ENCODE measurements at regions not wholly inside any gene's neighbourhood (a gene's known extent, or its start where the extent isn't known, plus 50 kb on each side); places are given as distances from the start of the nearest gene placed in this dataset.

GRCh38 chr13:33535061-33535460, 249.5 kb upstream of the STARD13 start (continued):
- no peak for TF ChIP-seq CREM (CRISPR knock-in tag; IDR thresholded peaks at IDR 0.05)
- TF ChIP-seq NFYB (CRISPR knock-in tag; conservative IDR thresholded peaks at IDR 0.05; ENCODE audit: low read depth), result no peak
- no peak for TF ChIP-seq SMAD3 (CRISPR knock-in tag; IDR thresholded peaks at IDR 0.05; ENCODE audit: borderline replicate concordance)
- TF ChIP-seq OVOL2 (CRISPR knock-in tag; IDR thresholded peaks at IDR 0.05; ENCODE audit: borderline replicate concordance), result no peak
- TF ChIP-seq AR (CRISPR knock-in tag; IDR thresholded peaks at IDR 0.05), result no peak
- TF ChIP-seq CREB1 (CRISPR knock-in tag; IDR thresholded peaks at IDR 0.05), result no peak
- TF ChIP-seq ZNF396 (CRISPR knock-in tag; IDR thresholded peaks at IDR 0.05; ENCODE audit: borderline replicate concordance), result no peak
- TF ChIP-seq, protein P1, sequence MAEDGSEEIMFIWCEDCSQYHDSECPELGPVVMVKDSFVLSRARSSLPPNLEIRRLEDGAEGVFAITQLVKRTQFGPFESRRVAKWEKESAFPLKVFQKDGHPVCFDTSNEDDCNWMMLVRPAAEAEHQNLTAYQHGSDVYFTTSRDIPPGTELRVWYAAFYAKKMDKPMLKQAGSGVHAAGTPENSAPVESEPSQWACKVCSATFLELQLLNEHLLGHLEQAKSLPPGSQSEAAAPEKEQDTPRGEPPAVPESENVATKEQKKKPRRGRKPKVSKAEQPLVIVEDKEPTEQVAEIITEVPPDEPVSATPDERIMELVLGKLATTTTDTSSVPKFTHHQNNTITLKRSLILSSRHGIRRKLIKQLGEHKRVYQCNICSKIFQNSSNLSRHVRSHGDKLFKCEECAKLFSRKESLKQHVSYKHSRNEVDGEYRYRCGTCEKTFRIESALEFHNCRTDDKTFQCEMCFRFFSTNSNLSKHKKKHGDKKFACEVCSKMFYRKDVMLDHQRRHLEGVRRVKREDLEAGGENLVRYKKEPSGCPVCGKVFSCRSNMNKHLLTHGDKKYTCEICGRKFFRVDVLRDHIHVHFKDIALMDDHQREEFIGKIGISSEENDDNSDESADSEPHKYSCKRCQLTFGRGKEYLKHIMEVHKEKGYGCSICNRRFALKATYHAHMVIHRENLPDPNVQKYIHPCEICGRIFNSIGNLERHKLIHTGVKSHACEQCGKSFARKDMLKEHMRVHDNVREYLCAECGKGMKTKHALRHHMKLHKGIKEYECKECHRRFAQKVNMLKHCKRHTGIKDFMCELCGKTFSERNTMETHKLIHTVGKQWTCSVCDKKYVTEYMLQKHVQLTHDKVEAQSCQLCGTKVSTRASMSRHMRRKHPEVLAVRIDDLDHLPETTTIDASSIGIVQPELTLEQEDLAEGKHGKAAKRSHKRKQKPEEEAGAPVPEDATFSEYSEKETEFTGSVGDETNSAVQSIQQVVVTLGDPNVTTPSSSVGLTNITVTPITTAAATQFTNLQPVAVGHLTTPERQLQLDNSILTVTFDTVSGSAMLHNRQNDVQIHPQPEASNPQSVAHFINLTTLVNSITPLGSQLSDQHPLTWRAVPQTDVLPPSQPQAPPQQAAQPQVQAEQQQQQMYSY (CRISPR knock-in tag; IDR thresholded peaks at IDR 0.05), result no peak

GRCh38 chr13:33536601-33537000, 251.0 kb upstream of the STARD13 start:
- ATAC-seq, result no peak
- Mint-ChIP-seq H3K9me3 (no peaks in the 10 kb centered on the region), H3K27me3 (ENCODE audit: low read depth) (no peaks in the 10 kb centered on the region), H3K27ac (no peak overlapping the region), H3K36me3 (no peaks in the 10 kb centered on the region), H3K4me1 (peaks cover 26% of the 10 kb centered on the region), H3K4me3 (no peak overlapping the region)
- ChIA-PET CTCF (no interaction called here), POLR2A (no interaction called here)
- DNase-seq (ENCODE audit: low spot score), result no peak
- TF ChIP-seq RELA (CRISPR knock-in tag; IDR thresholded peaks at IDR 0.05; ENCODE audit: borderline replicate concordance), result no peak
- no peak for TF ChIP-seq IRF2 (CRISPR knock-in tag; IDR thresholded peaks at IDR 0.05; ENCODE audit: borderline replicate concordance, low read depth)
- TF ChIP-seq NFE2L1 (CRISPR knock-in tag; IDR thresholded peaks at IDR 0.05), result no peak
- TF ChIP-seq, protein P2, sequence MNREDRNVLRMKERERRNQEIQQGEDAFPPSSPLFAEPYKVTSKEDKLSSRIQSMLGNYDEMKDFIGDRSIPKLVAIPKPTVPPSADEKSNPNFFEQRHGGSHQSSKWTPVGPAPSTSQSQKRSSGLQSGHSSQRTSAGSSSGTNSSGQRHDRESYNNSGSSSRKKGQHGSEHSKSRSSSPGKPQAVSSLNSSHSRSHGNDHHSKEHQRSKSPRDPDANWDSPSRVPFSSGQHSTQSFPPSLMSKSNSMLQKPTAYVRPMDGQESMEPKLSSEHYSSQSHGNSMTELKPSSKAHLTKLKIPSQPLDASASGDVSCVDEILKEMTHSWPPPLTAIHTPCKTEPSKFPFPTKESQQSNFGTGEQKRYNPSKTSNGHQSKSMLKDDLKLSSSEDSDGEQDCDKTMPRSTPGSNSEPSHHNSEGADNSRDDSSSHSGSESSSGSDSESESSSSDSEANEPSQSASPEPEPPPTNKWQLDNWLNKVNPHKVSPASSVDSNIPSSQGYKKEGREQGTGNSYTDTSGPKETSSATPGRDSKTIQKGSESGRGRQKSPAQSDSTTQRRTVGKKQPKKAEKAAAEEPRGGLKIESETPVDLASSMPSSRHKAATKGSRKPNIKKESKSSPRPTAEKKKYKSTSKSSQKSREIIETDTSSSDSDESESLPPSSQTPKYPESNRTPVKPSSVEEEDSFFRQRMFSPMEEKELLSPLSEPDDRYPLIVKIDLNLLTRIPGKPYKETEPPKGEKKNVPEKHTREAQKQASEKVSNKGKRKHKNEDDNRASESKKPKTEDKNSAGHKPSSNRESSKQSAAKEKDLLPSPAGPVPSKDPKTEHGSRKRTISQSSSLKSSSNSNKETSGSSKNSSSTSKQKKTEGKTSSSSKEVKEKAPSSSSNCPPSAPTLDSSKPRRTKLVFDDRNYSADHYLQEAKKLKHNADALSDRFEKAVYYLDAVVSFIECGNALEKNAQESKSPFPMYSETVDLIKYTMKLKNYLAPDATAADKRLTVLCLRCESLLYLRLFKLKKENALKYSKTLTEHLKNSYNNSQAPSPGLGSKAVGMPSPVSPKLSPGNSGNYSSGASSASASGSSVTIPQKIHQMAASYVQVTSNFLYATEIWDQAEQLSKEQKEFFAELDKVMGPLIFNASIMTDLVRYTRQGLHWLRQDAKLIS (CRISPR knock-in tag; IDR thresholded peaks at IDR 0.05; ENCODE audit: borderline replicate concordance), result no peak
- TF ChIP-seq, protein P3, sequence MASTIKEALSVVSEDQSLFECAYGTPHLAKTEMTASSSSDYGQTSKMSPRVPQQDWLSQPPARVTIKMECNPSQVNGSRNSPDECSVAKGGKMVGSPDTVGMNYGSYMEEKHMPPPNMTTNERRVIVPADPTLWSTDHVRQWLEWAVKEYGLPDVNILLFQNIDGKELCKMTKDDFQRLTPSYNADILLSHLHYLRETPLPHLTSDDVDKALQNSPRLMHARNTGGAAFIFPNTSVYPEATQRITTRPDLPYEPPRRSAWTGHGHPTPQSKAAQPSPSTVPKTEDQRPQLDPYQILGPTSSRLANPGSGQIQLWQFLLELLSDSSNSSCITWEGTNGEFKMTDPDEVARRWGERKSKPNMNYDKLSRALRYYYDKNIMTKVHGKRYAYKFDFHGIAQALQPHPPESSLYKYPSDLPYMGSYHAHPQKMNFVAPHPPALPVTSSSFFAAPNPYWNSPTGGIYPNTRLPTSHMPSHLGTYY (CRISPR knock-in tag; IDR thresholded peaks at IDR 0.05), result no peak
- TF ChIP-seq, protein P4, sequence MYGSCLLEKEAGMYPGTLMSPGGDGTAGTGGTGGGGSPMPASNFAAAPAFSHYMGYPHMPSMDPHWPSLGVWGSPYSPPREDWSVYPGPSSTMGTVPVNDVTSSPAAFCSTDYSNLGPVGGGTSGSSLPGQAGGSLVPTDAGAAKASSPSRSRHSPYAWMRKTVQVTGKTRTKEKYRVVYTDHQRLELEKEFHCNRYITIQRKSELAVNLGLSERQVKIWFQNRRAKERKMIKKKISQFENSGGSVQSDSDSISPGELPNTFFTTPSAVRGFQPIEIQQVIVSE (CRISPR knock-in tag; IDR thresholded peaks at IDR 0.05; ENCODE audit: borderline replicate concordance), result no peak
- TF ChIP-seq SP1 (CRISPR knock-in tag; conservative IDR thresholded peaks at IDR 0.05), result no peak
- TF ChIP-seq E2F5 (CRISPR knock-in tag; IDR thresholded peaks at IDR 0.05), result no peak
- no peak for TF ChIP-seq GTF2I (CRISPR knock-in tag; conservative IDR thresholded peaks at IDR 0.05)
- no peak for TF ChIP-seq SOX15 (CRISPR knock-in tag; IDR thresholded peaks at IDR 0.05)
- TF ChIP-seq, protein P5, sequence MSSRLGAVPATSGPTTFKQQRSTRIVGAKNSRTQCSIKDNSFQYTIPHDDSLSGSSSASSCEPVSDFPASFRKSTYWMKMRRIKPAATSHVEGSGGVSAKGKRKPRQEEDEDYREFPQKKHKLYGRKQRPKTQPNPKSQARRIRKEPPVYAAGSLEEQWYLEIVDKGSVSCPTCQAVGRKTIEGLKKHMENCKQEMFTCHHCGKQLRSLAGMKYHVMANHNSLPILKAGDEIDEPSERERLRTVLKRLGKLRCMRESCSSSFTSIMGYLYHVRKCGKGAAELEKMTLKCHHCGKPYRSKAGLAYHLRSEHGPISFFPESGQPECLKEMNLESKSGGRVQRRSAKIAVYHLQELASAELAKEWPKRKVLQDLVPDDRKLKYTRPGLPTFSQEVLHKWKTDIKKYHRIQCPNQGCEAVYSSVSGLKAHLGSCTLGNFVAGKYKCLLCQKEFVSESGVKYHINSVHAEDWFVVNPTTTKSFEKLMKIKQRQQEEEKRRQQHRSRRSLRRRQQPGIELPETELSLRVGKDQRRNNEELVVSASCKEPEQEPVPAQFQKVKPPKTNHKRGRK (CRISPR knock-in tag; IDR thresholded peaks at IDR 0.05; ENCODE audit: borderline replicate concordance), result no peak
- TF ChIP-seq, protein P6, sequence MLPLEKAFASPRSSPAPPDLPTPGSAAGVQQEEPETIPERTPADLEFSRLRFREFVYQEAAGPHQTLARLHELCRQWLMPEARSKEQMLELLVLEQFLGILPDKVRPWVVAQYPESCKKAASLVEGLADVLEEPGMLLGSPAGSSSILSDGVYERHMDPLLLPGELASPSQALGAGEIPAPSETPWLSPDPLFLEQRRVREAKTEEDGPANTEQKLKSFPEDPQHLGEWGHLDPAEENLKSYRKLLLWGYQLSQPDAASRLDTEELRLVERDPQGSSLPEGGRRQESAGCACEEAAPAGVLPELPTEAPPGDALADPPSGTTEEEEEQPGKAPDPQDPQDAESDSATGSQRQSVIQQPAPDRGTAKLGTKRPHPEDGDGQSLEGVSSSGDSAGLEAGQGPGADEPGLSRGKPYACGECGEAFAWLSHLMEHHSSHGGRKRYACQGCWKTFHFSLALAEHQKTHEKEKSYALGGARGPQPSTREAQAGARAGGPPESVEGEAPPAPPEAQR (CRISPR knock-in tag; IDR thresholded peaks at IDR 0.05), result no peak
